ENCODE measurements at regions not wholly inside any gene's neighbourhood (a gene's known extent, or its start where the extent isn't known, plus 50 kb on each side); places are given as distances from the start of the nearest gene placed in this dataset.

DNA sequence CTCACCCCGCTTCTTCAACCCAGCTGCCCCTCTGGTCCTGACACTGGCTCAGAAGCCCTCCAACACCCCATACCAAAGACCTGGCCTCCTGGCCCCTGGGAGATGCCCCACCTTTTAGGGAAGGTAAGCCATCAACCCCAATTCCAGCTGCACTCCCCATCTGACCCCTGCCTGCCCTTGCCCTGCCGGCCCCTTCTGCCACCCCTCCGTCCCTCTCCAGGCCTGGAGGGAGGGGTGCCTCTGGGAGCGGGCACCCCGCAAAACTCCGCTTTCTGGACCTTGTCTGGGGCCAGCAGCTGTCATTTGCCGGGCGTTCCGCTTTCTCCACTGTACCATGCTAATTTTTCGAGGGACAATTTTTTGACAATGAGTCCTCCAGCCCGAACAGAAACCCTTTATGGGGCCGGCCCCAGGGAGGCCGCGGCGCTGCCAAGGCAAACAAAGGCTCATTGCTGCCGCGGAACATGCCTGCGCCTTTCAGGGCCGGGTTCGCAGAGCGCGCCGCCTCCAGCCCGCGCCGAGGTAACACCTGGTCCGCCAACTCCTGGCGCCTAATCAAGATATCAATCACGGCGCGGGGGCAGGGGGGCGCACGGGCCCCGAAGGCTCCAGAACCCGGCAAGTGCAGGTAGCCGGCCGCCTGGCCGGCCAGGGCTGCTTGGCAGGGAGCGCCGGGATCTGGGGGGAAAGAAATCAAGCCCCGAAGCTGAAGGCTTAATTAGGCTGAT, 96.0 kb downstream of the INHBB start:
- DNase-seq: peak; percentile 63

DNA sequence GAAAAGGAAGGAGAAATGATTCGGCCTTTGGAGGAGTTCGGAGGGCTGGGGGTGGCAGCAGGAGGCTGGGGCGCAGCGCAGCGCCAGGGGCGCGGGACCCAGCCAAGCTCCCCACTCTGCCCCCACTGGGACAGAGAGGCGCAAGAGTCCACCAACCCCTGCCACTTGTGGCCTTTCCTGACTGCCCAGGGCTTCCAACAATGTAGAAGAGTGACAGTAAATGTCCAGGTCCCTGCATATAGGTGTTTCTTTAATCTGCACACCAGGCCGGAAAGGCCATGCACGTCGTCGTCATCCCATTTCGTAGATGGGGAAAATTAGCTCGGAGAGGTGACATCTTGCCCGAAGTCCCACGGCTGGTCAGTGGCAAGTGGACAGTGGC, 96.6 kb downstream of the INHBB start:
- no peak for DNase-seq

DNA sequence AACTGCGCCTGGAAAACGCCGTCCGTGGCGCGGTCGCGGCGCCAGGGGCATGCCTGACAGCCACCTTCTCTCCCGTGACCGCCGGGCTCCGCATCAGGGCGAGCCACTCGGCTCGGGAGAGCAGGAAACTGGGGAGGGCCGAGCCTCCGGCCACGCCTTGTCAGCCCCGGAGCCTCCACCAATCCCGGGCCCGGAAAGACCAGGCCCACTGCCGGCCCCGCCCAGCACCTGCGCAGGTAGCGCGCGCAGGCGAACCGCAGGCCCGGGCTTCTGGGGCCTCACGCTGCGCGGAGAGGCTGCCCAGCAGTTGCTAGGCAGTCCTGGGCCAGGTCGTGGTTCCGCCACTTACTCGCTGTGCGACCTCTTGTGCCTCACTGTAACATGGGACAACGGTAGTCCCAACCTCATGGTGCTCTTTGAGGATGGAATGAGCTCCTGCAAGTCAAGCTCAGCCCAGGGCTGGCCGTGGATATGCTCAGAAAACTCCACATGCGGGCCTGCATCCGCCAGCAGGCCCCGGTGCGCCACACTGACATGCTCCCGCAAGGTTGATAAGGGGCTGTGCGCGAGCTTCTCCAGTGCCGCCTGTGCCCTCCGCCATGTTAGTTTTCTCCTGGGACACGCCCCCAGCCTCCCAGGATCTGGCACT, 97.1 kb downstream of the INHBB start:
- no peak for DNase-seq

DNA sequence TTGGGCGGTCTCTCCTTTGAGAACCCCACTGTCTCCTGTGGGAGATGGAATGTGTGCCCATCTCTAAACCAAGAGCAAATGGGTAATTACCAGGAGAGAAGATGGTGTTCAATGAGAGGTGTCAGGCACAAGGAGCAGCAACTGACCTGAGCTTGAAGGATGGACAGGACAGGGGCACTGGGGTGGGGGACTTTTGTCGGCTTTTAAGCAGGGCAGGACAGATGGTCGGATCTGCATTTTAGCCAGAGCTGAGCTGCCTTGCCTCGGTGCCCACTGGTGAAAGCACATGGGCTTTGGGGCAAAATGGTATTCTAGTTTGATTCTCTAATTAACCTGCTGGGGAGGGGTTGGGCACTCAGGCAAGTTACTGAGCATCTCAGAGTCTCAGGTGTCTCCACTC, 98.0 kb downstream of the INHBB start:
- DNase-seq: no peak

DNA sequence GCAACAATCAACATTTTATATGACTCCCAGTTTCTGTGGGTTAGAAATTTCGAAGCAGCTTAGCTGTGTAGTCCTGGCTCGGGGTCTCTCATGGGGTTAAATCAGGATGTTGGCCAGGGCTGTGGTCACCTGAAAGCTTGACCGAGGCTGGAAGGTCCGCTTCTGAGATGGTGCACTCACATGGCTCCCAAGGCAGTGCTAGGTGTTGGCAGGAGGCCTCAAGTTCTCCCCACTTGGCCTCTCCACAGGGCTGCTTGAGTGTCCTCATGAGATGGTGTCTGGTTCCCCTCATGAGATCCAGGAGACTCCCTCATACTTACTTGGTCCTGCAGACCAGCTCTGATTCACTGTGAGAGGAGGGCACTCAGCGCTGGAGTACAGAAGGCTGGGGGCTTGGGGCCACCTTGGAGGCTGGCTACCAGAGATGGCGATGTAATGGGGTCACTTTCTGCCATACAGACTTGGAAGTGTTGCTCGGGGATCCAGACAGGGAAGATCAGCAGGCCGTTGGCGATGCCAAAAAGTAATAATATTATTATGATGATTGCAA, 98.8 kb downstream of the INHBB start:
- no peak for DNase-seq

DNA sequence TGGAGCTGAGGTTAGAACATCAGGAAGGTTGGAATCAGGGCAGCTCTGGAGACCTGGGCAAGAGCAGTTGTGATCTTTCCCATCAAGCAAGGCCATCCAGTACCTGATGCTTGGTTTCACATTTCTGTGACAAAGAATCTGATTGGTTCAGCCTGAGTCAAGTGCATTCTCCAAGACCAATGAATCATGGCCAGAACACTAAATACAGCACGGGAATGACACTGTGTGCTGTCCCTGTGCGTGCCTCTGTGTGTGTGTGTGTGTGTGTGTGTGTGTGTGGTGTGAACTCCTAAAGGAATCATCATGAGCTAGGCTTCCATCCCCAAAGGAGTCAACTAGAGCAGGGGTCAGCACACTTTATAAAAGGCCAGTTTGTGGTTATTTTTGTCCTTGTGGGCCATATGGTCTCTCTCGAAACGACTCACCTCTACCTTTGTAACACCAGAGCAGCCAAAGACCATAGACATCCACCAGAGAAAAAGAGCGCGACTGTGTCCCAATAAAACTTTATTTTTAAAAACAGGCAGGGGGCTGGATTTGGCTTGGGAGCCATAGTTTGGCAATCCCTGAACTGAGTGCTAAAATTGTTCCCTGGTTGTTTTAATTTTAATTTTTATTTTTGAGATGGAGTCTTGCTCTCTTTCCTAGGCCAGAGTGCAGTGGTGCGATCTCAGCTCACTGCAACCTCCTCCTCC, 99.7 kb downstream of the INHBB start:
- DNase-seq: peak; percentile 8

DNA sequence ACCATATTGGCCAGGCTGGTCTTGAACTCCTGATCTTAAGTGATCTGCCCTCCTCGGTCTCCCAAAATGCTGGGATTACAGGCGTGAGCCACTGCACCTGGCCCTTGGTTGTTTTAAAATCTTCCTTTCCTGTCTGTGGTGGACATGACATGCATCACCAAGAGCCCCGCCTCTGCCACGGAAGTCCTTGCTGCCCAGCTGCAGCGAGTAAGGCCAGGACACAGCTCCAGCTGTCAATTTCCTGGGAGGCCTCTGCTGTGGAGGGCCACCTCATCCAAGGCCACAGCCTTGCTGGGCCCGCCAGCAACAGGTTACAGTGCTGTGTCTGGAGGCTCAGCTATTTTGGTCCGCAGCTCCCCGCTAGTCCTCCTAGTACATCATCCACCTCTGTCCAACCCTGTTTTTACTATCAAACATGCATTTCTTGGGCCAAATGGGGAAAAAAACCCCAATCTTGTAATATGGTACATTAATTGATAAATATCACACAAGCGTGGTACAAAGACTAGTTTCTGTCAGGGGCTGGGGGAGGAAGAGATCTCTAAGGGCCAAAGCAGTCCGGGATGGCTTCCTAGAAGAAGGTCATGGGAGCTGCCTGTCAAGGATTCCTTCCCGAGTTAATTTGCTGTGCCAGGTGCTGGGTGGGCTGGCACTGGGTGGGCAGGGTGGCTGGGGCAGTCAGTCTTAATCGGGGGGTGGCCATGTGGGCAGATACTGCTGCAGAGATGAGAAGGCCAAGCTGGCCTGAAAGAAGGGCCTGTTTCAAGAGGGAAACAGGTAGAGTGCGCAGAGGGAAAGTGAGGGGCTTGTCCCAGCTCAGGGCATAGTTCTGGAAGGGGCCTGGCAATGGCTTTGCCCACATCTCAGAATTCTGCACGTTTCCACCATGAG, 100.5 kb downstream of the INHBB start:
- DNase-seq: no peak

DNA sequence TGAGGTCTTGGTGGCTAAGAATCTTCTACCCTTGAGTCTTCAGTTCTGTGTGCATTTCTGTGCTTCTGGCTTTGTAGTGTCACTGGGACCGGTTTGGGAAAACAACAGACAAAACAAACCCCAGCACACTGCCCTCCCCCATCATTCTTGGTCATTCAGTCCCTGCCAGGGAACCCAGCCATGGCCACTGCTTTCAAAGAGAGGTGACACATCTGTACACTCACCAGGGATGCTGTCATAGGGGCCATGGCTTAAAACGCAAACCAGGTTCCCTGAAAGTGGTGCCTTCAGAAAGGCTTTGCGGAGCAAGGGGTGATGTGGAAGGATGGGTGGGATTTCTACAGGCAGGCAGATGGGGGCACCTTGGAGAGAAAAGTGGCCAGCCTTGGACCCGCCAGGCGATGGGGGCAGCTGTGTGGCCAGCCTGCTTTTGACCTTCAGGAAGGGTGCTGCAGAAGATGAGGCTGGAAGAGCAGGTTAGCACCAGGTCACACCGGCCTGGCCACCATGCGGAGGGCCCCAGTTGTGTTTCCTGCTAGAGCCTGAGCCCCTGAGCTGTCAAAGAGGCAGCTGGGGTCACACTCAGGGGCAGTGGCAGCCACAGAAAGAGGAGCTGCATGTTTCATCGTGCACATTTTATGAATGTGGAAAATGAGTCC, 101.3 kb downstream of the INHBB start:
- no peak for DNase-seq

DNA sequence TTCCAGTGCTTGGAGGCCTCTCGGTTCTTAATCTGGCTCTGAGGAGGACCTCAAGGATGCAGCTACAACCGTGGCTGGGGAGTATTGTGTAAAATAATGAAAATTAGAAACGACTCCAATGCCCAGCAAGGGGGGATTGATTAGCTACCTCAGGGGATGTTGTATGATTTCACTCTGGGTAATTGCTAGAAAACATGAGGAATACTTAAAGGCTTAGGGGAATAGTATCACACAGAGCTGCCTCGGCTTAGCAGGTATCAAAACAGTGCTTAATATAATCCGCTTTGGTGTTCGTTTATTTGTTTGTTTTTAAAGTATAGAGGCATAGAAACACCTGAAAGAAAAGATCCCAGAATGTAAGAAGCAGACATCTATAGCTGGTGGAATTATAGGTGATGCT, 102.5 kb downstream of the INHBB start:
- no peak for DNase-seq

DNA sequence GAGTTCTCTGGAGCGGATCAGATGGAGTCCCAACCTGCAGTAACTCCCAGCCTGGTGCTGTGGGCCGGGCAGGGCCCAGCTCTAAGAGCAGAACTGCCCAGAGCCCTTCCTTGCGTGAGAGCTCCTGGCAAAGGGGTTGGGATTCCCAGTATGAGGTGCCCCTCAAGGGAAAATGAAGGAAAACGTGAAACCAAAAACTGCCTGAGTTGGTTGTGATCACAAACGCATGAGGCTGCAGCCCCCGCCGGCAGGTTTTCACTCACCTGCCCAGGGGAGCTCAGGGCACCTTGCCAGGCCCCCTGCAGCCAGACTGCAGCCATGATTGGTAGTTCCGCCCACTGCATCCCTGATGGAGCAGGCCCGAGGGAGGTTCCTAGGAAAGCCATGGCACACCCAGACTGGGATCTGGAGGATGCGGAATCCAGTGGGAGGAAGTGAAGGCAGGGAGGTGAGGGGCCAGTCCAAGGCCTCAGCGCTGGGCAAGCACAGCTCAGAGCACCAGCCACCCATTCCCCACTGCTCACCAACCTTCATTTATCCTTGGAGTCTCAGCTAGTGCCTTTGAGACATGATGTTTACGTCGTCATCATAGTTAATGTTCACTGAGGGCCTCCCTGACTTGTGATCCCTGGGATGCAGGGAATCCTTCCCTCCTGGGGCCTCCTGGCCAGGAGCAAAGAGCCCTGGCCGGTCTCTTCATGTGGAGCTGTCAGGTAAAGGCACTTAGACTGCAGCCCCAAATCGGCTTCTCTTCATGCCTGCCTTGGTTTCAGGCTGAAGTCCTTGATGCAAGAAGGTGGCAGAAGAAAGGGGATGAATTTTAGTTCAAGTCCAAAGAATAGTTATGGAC, 103.2 kb downstream of the INHBB start:
- DNase-seq: peak; percentile 55

DNA sequence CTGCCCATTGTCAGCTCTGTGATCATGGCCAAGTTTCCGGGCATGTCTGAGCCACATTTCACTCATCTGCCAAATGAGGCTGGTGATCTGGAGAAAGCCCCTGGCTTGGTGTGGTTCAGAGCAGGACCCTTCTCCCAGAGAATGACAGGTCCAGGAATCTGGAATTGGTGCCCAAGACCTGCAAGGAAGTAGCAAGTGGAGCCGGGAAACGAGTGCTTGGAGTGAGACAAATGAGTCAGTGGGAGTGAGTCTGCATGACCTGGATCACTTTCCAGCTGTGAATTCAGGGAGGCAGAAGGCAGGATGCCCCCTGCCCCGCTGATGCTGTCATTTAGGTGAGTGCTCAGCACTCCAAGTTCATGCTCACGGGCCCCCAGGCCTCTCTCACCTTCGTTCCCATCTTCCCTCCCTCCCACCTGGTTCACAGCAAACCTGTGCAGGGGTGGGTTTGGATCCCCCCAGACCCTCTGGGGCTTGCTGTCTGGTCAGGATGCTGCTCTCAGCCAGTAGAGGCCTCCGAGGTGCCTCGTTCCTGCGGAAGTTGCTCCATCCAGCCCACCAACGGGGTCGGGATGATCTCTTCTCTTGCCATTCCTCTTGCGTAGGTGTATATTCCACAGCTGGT, 104.4 kb downstream of the INHBB start:
- DNase-seq: no peak

DNA sequence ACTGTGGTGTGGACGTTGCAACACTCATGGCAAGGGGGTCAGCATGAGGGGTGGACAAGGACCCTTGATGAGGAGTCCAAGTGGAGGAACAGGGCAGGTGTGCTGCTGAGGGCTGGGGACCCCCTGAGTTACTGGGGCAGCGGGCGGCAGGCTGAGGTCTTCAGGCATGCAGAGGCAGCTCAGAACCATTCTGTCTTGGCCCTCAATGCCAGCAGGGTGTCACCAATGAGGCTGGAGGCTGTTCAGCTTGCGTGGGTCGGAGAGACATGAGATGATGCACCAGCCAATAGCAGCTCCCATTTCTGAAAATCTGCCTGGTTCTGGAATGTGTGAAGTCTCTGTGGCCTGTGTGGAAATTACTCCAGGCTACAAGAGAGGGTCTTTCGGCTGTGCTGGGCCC, 105.4 kb downstream of the INHBB start:
- DNase-seq: no peak

DNA sequence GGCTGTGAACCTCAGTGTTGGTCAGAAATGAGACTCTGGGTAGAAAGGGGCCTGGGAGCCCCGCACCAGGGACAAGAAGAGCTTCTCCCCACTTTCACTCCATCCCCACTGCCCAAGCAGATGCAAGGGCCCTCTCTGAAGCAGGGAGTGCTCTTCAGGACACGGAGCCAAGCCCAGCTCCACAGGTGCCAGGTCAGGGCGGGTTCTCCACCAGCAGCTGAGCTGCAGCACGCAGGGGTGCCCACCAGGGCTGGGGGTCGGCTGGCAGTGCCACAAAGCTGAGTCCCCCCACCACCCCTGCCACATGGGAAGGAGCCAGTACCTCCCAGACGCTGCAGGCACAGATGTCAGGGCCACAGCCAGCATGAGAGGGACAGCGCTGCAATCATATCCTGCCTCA, 106.2 kb downstream of the INHBB start:
- DNase-seq: no peak

DNA sequence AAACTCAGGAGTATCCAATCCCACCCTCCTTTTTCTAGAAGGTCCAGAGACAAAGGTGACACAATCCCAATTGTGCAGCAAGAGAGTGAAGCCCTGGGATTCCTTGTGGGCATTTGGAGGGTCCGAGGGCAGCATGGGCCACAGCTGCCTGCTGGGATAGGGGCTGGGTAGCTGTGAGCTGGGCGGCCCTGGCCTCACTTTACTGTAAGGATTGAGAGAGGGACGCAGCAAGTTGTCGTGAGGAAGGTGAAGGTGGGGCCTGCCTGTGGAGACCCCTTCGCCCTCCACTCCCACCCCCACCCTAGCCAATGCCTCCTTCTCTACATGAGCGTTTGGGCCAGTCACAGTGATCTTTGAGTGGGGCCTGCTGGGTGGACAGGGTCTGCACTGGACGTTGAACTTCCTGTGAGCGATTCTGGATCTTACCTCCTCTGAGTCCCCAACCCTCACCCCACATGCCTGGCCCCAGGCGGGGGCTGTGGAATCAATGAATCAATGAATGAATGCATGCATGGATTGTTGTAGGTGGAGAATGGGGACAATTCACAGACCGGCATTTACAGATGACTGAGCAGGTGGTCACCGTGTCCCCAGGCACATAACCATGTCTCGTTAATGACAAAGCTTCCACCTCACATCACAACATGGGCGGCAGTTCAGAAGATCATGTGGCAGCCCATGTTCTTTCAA, 107.2 kb downstream of the INHBB start:
- no peak for DNase-seq

DNA sequence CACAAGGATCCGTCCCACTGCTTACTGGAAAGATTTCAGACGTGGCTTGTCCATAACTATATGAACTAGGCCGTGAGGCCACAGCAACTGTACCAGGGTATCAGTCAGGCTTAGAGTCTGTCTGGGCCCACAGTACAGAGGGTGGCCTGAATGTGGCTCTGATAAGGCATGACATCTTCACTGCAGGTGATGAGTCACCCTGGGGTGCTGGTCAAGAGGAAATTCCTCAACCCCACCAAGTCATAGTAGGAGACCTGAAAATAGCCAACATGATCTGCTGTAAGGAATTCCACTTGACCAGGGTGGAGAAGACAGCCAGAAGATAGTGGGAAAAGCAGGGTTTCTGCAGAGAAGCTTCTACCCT, 107.7 kb downstream of the INHBB start:
- no peak for DNase-seq

DNA sequence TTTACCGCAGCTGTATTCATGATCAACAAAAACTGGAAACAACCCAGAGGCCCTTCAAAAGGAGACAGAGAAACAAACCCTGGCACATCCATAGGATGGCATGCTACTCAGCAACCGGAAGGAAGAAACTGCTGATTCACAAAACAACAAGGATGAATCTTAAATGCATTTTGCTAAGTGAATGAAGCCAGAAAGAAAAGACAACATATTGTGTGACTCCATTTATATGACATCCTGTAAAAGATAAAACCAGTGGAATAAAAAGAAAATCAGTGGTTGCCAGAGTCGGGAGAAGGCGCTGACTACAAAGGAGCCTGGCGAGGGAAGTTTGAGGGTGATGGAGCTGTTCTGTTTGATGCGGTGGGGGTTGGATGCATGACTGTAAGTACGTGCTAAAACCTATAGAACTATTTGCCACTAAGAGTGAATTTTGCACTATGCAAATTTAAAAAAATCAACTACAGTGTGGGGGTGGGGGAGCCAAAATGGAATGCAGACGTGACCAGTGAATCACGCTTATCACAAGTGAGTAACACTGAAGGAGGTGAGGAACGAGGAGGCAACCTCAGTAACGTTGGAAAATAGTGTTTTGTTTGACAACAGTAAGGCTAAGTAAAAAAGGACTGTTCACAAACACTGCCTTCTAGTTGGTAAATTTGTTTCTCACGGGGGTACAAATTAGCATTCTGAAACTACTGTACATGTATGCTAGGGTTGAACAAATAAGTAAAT, 108.9 kb downstream of the INHBB start:
- no peak for DNase-seq

DNA sequence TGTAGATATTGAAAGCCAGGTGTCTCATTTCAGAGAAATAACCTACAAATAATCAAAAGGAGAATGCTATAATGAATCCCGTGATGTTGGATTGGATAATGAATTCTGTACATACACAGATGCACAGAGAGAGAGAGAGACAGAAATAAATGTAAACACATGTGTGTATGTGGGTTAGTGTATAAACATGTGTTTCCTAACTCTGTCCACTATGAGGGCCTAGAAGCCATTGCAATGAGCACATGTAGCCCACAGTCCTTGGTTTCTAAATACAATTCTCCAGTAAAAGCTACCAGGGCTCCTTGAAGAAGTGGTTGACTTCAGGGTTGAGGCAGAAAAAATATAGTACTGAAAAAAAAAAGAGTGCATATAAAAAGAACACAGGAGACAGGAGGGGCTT, 109.5 kb downstream of the INHBB start:
- no peak for DNase-seq

DNA sequence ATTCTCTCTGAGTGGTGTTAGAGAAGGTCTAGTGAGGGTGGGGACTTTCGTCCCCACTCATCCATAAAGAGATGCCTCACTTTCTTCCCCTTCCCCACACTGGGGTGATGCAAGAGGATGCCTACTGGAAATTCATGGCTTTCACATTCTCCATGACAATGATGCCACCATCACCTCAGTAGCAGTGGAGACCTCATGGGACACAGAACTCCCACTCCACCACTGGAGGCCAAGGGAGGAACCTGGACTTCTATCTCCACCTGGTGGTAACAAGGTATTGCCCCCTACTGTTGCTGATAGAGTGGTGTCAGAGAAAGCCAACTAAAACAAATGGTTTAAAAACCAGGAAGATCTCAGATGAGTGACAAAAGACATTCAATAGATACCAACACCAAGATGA, 110.9 kb downstream of the INHBB start:
- DNase-seq: no peak

DNA sequence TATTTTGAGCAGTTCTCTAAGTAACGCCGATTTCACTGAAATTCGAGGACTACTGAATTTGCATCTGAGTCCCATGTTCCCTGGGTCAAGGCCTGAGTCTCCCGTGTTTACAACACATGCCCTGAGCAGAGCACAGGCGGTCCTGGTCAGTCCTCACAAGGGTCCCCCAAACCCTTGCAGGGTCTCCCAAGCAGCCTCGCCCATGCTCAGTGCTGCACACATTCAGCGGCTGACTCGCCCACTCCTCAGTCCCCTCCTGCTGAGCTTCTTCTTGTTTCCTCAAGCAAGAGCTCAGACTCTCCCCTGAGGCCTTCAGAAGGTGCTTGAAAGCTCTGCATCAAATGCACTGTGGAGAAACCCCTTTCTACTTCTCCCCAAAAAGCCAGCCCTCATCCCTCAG, 114.6 kb downstream of the INHBB start:
- DNase-seq: no peak

DNA sequence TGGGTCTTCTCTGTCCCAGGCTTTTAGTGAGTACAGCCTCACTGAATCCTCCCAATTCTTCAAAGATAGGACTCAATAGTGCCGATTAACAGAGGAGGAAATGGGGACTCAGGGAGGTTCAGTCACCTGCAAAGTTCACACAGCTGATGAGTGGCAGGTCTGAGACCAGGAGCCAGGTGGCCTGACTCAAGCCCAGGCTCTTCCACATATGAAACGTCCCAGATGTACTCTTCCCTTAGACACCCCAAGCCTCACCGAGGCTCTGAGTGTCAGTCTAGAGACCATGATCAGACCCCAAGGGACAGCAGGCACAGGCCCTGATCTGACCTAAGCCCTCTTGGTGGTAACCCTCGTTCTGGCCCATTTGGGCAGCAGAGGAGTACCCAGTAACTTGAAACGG, 115.2 kb downstream of the INHBB start:
- DNase-seq: no peak
